MM.1S (cell line): ENCODE measurements at regions not wholly inside any gene's neighbourhood (a gene's known extent, or its start where the extent isn't known, plus 50 kb on each side); places are given as distances from the start of the nearest gene placed in this dataset.

Source experiments
- EZH2 ChIP-seq: fragments of 300-600 bp; sonication (generic); optimal IDR thresholded peaks from 2 replicates; pipeline ENCODE3; 2017; ENCODE audit warnings: low read depth, mild to moderate bottlenecking, antibody characterized with exemption, low read length, mixed read lengths
- EZH2phosphoT487 ChIP-seq: fragments of 300-600 bp; sonication (generic); IDR thresholded peaks from 2 replicates; pipeline ENCODE4 v1.6.1; 2018; ENCODE audit warnings: antibody characterized with exemption, low read length
- TF ChIP-seq, protein P1 (sequence below): fragments of 300-600 bp; sonication (generic); IDR thresholded peaks from 2 replicates; pipeline ENCODE4 v1.5.1; 2016; ENCODE audit warnings: antibody characterized with exemption, low read length, mixed read lengths

DNA sequence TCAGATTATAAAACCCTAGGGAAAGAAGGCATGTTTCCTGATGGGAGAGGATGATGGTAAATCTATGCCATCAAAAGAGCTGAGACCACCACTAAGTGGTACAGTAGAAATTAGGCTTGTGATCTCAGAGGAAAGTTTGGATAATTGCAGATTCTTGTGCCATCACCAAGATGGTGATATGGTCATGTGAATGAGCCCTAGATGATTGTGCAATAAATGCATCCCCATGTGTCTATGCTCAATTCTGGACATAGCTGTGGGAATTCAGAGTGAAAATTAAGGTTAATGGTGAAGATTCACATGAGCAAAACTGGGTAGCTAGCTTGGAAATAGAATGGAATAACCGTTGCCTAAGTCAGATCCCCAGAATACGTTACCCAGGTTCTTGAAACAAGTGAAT is 496.1 kb upstream of the FSIP2 start:
- TF ChIP-seq, protein P1, sequence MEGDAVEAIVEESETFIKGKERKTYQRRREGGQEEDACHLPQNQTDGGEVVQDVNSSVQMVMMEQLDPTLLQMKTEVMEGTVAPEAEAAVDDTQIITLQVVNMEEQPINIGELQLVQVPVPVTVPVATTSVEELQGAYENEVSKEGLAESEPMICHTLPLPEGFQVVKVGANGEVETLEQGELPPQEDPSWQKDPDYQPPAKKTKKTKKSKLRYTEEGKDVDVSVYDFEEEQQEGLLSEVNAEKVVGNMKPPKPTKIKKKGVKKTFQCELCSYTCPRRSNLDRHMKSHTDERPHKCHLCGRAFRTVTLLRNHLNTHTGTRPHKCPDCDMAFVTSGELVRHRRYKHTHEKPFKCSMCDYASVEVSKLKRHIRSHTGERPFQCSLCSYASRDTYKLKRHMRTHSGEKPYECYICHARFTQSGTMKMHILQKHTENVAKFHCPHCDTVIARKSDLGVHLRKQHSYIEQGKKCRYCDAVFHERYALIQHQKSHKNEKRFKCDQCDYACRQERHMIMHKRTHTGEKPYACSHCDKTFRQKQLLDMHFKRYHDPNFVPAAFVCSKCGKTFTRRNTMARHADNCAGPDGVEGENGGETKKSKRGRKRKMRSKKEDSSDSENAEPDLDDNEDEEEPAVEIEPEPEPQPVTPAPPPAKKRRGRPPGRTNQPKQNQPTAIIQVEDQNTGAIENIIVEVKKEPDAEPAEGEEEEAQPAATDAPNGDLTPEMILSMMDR = no peak
- TF ChIP-seq EZH2 (no peak), EZH2phosphoT487 (no peak)
